Activated CD4-positive, alpha-beta T cell treated with anti-CD3 and anti-CD28 coated beads, Interleukin-2, amount 10 ng/mL, durations not matched to agents 24 days and 14 days (primary cell): ENCODE measurements at regions not wholly inside any gene's neighbourhood (a gene's known extent, or its start where the extent isn't known, plus 50 kb on each side); places are given as distances from the start of the nearest gene placed in this dataset.

Experiments
- DNase-seq: peaks from one replicate; pipeline ENCODE4 v3.0.0; 2022
- H3K27ac Mint-ChIP-seq: one replicate; pipeline ENCODE4 v1.8.0; 2022; ENCODE audit warnings: mild to moderate bottlenecking, mixed read lengths
- H3K27me3 Mint-ChIP-seq: one replicate; pipeline ENCODE4 v1.8.0; 2022; ENCODE audit warnings: mixed read lengths
- H3K36me3 Mint-ChIP-seq: one replicate; pipeline ENCODE4 v1.8.0; 2022; ENCODE audit warnings: low read depth, mild to moderate bottlenecking, mixed read lengths
- H3K4me1 Mint-ChIP-seq: one replicate; pipeline ENCODE4 v1.8.0; 2021; ENCODE audit warnings: mixed read lengths
- H3K4me3 Mint-ChIP-seq: one replicate; pipeline ENCODE4 v1.8.0; 2022; ENCODE audit warnings: mild to moderate bottlenecking, moderate library complexity, mixed read lengths
- H3K9me3 Mint-ChIP-seq: one replicate; pipeline ENCODE4 v1.8.0; 2021; ENCODE audit warnings: mixed read lengths
- intact Hi-C: fragments of 100-400 bp; cut with micrococcal nuclease; formaldehyde crosslinking; loops from one replicate; pipeline ENCODE4 v1.15.1; 2023

DNA sequence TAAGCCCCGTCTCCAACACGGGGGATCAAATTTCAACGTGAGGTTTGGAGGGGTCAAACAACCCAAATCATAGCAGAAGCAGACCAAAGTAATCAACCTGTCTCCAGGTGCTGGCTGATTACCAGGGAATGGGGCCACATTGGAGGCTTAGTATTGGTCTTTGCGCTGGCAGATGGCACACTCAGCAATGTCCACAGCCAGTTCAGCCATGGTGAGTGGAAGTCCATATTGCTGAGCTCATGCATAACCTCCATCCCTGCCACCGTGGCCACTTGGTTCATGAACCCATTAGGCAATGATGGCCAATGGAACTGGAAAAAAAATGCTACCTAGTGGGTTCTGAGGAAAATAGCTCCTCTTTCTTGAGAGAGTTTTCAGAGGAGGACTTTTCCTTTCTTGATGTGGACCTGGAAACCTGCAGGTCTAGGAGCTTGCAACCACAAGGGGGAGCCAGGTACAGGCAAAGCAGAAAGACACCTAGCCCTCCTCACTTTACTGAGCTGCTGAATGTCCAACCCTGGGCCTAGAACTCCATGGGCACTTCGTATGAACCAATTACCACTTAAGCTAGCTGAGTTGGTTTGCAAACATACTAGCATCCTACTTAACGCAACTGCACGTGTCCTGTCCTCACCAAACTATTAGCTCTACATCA, 128.0 kb upstream of the GYPC start:
- intact Hi-C loops = loop anchor here (1.0 to 5.0 kb wide), 2 partner anchors 129 to 249 kb away; partner anchors contain the start of gene GYPC
- H3K27ac Mint-ChIP-seq = no peak overlapping the region
- no peaks in the 10 kb centered on the region for H3K4me1 Mint-ChIP-seq

DNA sequence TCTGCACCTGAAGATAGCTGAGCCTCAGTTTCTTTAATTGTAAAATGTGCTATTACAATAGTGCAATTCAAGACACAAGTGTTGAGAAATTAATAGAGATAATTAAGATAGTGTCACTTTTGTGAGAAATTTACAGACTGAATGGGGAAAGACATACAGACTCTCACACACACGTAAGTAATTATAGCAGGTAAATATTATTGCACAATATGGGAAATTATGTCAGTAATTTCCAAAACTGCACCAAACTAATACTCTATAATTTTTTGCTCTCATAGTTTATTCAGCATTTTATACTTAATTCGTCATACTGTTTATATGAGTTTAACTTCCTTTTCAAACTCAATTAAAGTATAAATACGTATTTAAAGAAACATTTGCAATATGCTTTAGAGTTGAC, 124.9 kb upstream of the GYPC start:
- Mint-ChIP-seq H3K27ac (no peak overlapping the region), H3K27me3 (no peaks in the 10 kb centered on the region), H3K4me1 (peaks cover 8% of the 10 kb centered on the region), H3K4me3 (no peak overlapping the region), H3K36me3 (no peaks in the 10 kb centered on the region), H3K9me3 (peaks cover 4% of the 10 kb centered on the region)
- intact Hi-C loops = no loop called here
- DNase-seq = no peak

More for the DNA sequence above, 128.0 kb upstream of the GYPC start:
- no peaks in the 10 kb centered on the region for H3K27me3 Mint-ChIP-seq
- H3K36me3 Mint-ChIP-seq = no peaks in the 10 kb centered on the region
- peak; percentile 90 for DNase-seq
- no peaks in the 10 kb centered on the region for H3K9me3 Mint-ChIP-seq
- no peak overlapping the region for H3K4me3 Mint-ChIP-seq

- intact Hi-C loops = no loop called here
- Mint-ChIP-seq H3K27me3 (no peaks in the 10 kb centered on the region), H3K27ac (no peak overlapping the region), H3K36me3 (no peaks in the 10 kb centered on the region), H3K4me1 (peaks cover 8% of the 10 kb centered on the region), H3K4me3 (no peak overlapping the region), H3K9me3 (peaks cover 4% of the 10 kb centered on the region)
- DNase-seq = peak; percentile 55
Measured at GRCh38 chr2:126534478-126534877, 121.5 kb upstream of the GYPC start.

DNA sequence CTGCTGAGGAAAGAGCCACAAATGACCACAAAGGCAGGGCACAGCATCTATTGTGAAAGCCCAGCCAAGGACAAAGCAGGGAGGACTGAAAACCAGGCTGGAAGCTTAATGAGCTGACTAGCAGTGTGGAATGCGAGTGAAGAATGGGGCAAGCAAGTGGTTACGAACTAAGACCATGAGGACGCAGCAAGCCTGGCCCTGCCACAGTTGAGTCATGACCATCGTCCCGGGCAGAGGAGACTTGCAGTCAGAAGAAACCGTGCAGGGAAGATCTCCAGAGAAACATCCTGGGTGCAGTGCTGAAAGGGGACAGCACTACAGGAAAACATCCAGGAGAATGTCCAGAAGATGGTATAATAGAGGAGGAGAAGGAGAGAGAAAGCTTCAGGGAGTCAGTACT, 120.5 kb upstream of the GYPC start:
- DNase-seq = peak; percentile 48
- Mint-ChIP-seq H3K27me3 (no peaks in the 10 kb centered on the region), H3K36me3 (no peaks in the 10 kb centered on the region), H3K4me3 (no peak overlapping the region), H3K4me1 (peaks cover 8% of the 10 kb centered on the region), H3K27ac (no peak overlapping the region), H3K9me3 (peaks cover 11% of the 10 kb centered on the region)
- intact Hi-C loops = no loop called here

DNA sequence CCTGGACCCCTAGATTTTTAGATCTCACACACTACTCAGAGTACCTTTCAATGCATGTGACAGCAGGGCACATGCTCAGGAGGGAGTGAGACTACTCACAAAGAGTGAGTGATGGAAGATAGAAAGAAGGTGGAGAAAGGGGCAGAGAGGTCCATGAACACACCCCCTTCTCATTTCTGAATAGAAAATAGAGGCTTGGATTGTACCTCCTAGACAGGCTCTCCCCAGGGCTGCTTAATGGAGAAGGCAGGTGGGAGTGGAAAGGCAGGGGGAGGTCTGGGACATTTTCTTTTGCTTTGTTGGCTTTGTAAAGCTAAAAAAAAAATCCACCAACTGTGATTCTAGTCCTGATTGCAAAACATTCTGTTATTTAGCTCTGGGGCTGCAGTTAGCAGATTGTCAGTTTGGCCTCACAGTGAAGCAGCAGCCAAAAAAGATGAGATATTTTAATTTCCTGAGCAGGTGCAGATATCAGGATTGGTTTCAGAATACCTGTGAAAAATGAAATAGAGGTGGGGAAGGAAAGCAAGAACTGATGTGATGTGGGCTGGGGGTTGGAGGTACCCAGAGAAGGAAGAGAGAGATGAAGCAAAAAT, 119.3 kb upstream of the GYPC start:
- Mint-ChIP-seq H3K9me3 (peaks cover 11% of the 10 kb centered on the region), H3K4me3 (no peak overlapping the region), H3K27me3 (no peaks in the 10 kb centered on the region), H3K27ac (no peak overlapping the region), H3K36me3 (no peaks in the 10 kb centered on the region), H3K4me1 (peaks cover 8% of the 10 kb centered on the region)
- DNase-seq = peak; percentile 27
- intact Hi-C loops = no loop called here

DNA sequence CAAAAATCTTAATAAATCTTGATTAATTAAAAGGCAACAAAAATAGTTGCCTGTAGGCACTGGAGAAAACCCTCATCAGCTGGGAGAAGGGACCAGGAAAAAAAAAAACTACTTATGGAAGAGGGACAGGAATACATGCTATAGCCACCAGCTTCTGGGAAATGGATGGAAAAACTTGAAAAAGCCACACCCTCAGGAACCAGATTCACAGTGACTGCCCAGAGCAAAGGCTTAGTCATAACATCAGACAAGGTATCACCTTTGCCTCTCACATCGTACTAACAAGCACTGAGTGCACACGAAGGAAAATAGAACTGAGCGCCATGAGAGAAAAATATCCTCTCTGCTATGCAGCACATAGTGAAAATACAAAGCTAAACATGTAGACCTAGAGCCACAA, 116.9 kb upstream of the GYPC start:
- no peak overlapping the region for H3K27ac Mint-ChIP-seq
- peak; percentile 32 for DNase-seq
- H3K4me1 Mint-ChIP-seq = peaks cover 6% of the 10 kb centered on the region
- peaks cover 19% of the 10 kb centered on the region for H3K9me3 Mint-ChIP-seq
- H3K4me3 Mint-ChIP-seq = no peak overlapping the region
- intact Hi-C loops = no loop called here
- no peaks in the 10 kb centered on the region for H3K36me3 Mint-ChIP-seq
- no peaks in the 10 kb centered on the region for H3K27me3 Mint-ChIP-seq

GRCh38 chr2:126542247-126542646, 113.7 kb upstream of the GYPC start:
- Mint-ChIP-seq H3K9me3 (peaks cover 16% of the 10 kb centered on the region), H3K27ac (no peak overlapping the region), H3K4me3 (no peak overlapping the region), H3K27me3 (peaks cover 3% of the 10 kb centered on the region), H3K36me3 (no peaks in the 10 kb centered on the region), H3K4me1 (no peaks in the 10 kb centered on the region)
- peak; percentile 10 for DNase-seq
- intact Hi-C loops = no loop called here

GRCh38 chr2:126543081-126543480, 112.9 kb upstream of the GYPC start:
- Mint-ChIP-seq H3K27ac (no peak overlapping the region), H3K27me3 (peaks cover 5% of the 10 kb centered on the region)

GRCh38 chr2:126558029-126558428, 97.9 kb upstream of the GYPC start:
- no peak for DNase-seq
- Mint-ChIP-seq H3K9me3 (no peaks in the 10 kb centered on the region), H3K36me3 (no peaks in the 10 kb centered on the region), H3K27ac (no peak overlapping the region), H3K4me1 (no peaks in the 10 kb centered on the region), H3K27me3 (peaks cover 9% of the 10 kb centered on the region), H3K4me3 (no peak overlapping the region)
- intact Hi-C loops = no loop called here

More at GRCh38 chr2:126543081-126543480, 112.9 kb upstream of the GYPC start:
- Mint-ChIP-seq H3K36me3 (no peaks in the 10 kb centered on the region), H3K4me1 (no peaks in the 10 kb centered on the region), H3K9me3 (peaks cover 16% of the 10 kb centered on the region), H3K4me3 (no peak overlapping the region)
- intact Hi-C loops = no loop called here
- no peak for DNase-seq

DNA sequence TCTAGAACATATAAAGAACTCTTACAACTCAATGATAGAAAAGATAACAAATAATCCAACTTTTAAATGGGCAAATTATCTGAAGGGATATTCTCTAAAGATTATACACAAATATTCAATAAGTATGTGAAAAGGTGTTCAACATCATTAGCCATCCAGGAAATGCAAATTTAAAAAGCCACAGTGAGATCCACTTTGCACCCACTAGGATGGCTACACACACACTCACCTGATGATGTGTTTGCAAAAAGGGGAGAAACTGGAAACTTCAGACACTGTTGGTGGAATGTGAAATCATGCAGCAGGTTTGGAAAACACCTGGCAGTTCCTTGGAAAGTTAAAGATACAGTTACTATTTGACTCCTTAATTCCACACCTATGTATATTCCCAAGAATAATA, 87.2 kb upstream of the GYPC start:
- no peaks in the 10 kb centered on the region for H3K27me3 Mint-ChIP-seq
- DNase-seq = no peak

DNA sequence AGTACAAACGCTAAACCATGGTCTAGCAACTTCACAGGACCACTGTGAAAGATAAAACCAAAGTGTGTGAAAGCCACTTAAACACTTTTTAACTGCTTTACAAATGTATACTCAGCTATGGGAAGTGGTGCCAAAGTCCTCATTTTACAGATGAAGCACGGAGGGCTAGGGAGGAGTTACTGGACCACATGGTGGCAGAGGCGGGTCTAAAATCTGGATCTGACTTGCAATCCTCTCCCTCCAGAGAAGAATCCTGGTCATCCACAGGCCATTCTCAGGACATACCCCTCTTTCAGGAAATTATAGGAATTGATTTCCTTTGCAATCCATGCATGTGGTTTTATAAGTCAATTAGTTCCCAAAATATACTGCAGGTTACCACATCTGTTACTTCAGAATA, 84.6 kb upstream of the GYPC start:
- DNase-seq = no peak
- no peak overlapping the region for H3K4me3 Mint-ChIP-seq
- no peaks in the 10 kb centered on the region for H3K9me3 Mint-ChIP-seq
- H3K27ac Mint-ChIP-seq = no peak overlapping the region
- H3K27me3 Mint-ChIP-seq = no peaks in the 10 kb centered on the region
- intact Hi-C loops = no loop called here
- no peaks in the 10 kb centered on the region for H3K36me3 Mint-ChIP-seq
- H3K4me1 Mint-ChIP-seq = no peaks in the 10 kb centered on the region

More for the DNA sequence above, 87.2 kb upstream of the GYPC start:
- H3K4me3 Mint-ChIP-seq = no peak overlapping the region
- no peaks in the 10 kb centered on the region for H3K4me1 Mint-ChIP-seq
- H3K9me3 Mint-ChIP-seq = no peaks in the 10 kb centered on the region
- no peaks in the 10 kb centered on the region for H3K36me3 Mint-ChIP-seq
- intact Hi-C loops = no loop called here
- no peak overlapping the region for H3K27ac Mint-ChIP-seq

GRCh38 chr2:126575631-126576030, 80.3 kb upstream of the GYPC start:
- Mint-ChIP-seq H3K27ac (no peak overlapping the region), H3K36me3 (no peaks in the 10 kb centered on the region), H3K4me1 (no peaks in the 10 kb centered on the region), H3K9me3 (no peaks in the 10 kb centered on the region), H3K4me3 (no peak overlapping the region), H3K27me3 (no peaks in the 10 kb centered on the region)
- no peak for DNase-seq
- intact Hi-C loops = no loop called here

DNA sequence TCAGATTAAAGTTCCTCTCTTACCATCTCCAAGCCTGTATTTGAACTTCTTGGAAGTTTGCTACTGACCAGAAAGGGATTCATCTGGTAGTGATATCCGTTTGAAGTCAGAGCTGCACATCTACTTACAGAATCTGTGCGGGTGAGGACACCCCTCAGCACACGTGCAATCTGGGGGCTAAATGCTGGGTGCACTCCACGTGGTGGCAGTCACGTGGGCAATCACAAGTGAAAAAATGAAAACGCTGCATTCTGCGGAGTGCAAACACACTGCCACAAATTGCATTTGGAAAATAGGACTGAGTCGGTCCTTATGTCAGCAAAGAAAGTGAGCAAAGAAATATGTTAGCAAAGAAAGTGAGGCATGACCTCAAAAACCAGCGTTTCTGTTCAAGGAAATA, 76.1 kb upstream of the GYPC start:
- Mint-ChIP-seq H3K27ac (no peak overlapping the region), H3K4me1 (no peaks in the 10 kb centered on the region), H3K4me3 (no peak overlapping the region), H3K9me3 (no peaks in the 10 kb centered on the region), H3K36me3 (no peaks in the 10 kb centered on the region), H3K27me3 (no peaks in the 10 kb centered on the region)
- intact Hi-C loops = no loop called here
- no peak for DNase-seq

- intact Hi-C loops = no loop called here
- Mint-ChIP-seq H3K4me3 (no peak overlapping the region), H3K27me3 (peaks cover 3% of the 10 kb centered on the region), H3K27ac (no peak overlapping the region), H3K9me3 (no peaks in the 10 kb centered on the region), H3K36me3 (no peaks in the 10 kb centered on the region), H3K4me1 (no peaks in the 10 kb centered on the region)
- DNase-seq = no peak
Measured at GRCh38 chr2:126586317-126586716, 69.6 kb upstream of the GYPC start.

DNA sequence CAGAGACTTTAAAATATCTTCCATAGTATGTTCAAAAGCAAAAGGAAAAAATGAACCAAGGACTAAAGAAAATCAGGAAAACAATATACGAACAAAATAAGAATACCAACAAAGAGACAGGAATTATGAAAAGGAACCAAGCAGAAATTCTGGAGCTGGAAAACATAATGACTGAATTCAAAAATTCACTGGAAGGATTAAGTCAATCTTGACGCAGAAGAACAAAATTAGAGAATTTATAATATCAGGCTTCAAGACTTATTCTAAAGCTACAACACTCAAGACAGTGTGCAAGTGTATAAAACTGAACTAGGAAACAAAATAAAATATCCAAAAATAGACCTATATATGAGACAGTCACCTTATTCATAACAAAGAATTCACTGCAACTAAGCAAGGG, 56.9 kb upstream of the GYPC start:
- intact Hi-C loops = no loop called here
- Mint-ChIP-seq H3K4me1 (no peaks in the 10 kb centered on the region), H3K27ac (no peak overlapping the region), H3K27me3 (peaks cover 4% of the 10 kb centered on the region), H3K36me3 (no peaks in the 10 kb centered on the region), H3K9me3 (peaks cover 8% of the 10 kb centered on the region), H3K4me3 (no peak overlapping the region)
- no peak for DNase-seq
